Karpas-422 (cell line): ENCODE measurements at regions not wholly inside any gene's neighbourhood (a gene's known extent, or its start where the extent isn't known, plus 50 kb on each side); places are given as distances from the start of the nearest gene placed in this dataset.

Experiments used
- DNase-seq: peaks from one replicate; pipeline ENCODE4 v3.0.0-alpha.2; 2015
- H2AFZ ChIP-seq: fragments of 200-600 bp; sonication (generic); 2 replicates; pipeline ENCODE4 v1.6.1; 2014; ENCODE audit warnings: antibody characterized with exemption, low read length, mixed read lengths
- H3K27ac ChIP-seq: fragments of 200-600 bp; sonication (generic); 2 replicates; pipeline ENCODE4 v1.5.1; 2014; ENCODE audit warnings: mild to moderate bottlenecking, low read length, moderate library complexity
- H3K27me3 ChIP-seq: fragments of 200-600 bp; sonication (generic); 2 replicates; pipeline ENCODE4 v1.6.1; 2014; ENCODE audit warnings: low read length, mixed read lengths
- H3K36me3 ChIP-seq: fragments of 200-600 bp; sonication (generic); 2 replicates; pipeline ENCODE4 v1.6.1; 2014; ENCODE audit warnings: low read length, mixed read lengths; ENCODE audit not compliant: insufficient read depth
- H3K4me1 ChIP-seq: fragments of 200-600 bp; sonication (generic); 2 replicates; pipeline ENCODE4 v1.6.1; 2014; ENCODE audit warnings: mild to moderate bottlenecking, low read length, mixed read lengths
- H3K4me2 ChIP-seq: fragments of 200-600 bp; sonication (generic); 2 replicates; pipeline ENCODE4 v1.6.1; 2014; ENCODE audit warnings: low read length, low read depth, mild to moderate bottlenecking; ENCODE audit not compliant: poor library complexity, severe bottlenecking
- H3K4me3 ChIP-seq: fragments of 200-600 bp; sonication (generic); 2 replicates; pipeline ENCODE4 v1.5.1; 2014; ENCODE audit warnings: mild to moderate bottlenecking, antibody characterized with exemption, low read length, mixed read lengths
- H3K79me2 ChIP-seq: fragments of 200-600 bp; sonication (generic); 2 replicates; pipeline ENCODE4 v1.6.1; 2014; ENCODE audit warnings: mild to moderate bottlenecking, low read length, mixed read lengths
- H3K9ac ChIP-seq: fragments of 200-600 bp; sonication (generic); 2 replicates; pipeline ENCODE4 v1.6.0; 2014; ENCODE audit warnings: low read length
- H3K9me2 ChIP-seq: fragments of 200-600 bp; sonication (generic), shearing (Covaris generic); replicated peaks from 2 replicates; pipeline ENCODE4 v1.6.0; 2014; ENCODE audit warnings: mild to moderate bottlenecking, low read length, moderate library complexity; ENCODE audit not compliant: insufficient read depth
- H3K9me3 ChIP-seq: fragments of 300-700, 200-600 bp; sonication (generic); 2 replicates; pipeline ENCODE4 v1.6.1; 2014; ENCODE audit warnings: low read length, mixed read lengths
- H4K20me1 ChIP-seq: fragments of 200-600 bp; sonication (generic); 2 replicates; pipeline ENCODE4 v1.6.1; 2014; ENCODE audit warnings: mild to moderate bottlenecking, antibody characterized with exemption, low read length, low read depth; ENCODE audit not compliant: insufficient read depth

DNA sequence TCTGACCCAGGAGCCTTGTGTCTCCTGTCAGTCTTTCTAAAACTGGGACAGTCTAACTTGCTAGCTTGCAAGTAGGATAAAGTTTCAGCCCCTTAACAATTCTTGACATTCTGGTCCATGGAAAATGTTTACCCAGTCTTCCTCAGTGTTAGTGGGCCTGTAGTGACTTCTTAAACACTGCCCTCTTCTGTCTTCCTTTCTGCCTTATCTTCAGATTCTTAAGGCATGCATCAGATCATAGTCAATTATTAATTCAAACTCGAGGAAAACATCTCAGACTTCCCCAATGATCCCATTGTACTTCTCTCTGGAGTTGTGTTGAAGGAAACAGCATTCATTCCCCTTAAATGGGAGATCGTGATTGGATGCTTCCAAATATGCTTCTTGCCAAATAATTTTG, 1199.8 kb downstream of the DTWD2 start:
- Histone ChIP-seq H3K9me2 (no peaks in the 10 kb centered on the region), H3K27me3 (no peaks in the 10 kb centered on the region), H2AFZ (no peak overlapping the region), H4K20me1 (no peaks in the 10 kb centered on the region), H3K36me3 (no peaks in the 10 kb centered on the region), H3K9ac (no peak overlapping the region), H3K79me2 (no peaks in the 10 kb centered on the region), H3K27ac (no peak overlapping the region), H3K4me1 (no peaks in the 10 kb centered on the region), H3K4me3 (no peak overlapping the region), H3K4me2 (no peak overlapping the region), H3K9me3 (no peaks in the 10 kb centered on the region)
- DNase-seq, result no peak

DNA sequence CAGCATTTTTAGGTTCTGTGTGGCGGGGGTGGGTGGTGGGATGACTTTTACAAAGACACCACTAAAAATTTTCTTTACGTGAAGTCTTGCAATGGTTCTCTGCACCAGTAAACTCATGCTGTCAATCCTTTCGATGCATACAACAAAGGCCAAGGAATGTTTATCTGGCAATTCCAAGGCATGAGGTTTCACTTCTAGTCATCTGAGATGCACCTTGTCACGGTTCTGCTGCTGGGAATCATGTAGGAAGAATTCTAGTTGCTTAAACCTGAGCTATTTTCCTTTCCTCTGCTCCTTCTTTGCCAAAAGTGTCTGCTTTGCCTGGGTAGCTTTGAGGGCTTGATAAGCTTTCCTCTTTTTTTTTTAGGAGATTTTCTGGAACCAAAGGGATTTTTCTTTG, 1204.5 kb upstream of the SEMA6A start:
- H3K9ac ChIP-seq, result no peak overlapping the region
- no peaks in the 10 kb centered on the region for H3K9me2 ChIP-seq
- H2AFZ ChIP-seq, result no peak overlapping the region
- H3K9me3 ChIP-seq, result 0 out of 2 replicates have a peak, but pooled peaks cover 5% of the 10 kb centered on the region
- no peaks in the 10 kb centered on the region for H3K27me3 ChIP-seq
- H3K27ac ChIP-seq, result no peak overlapping the region
- no peak overlapping the region for H3K4me3 ChIP-seq
- H3K36me3 ChIP-seq, result no peaks in the 10 kb centered on the region
- H3K4me2 ChIP-seq, result no peak overlapping the region
- no peaks in the 10 kb centered on the region for H3K79me2 ChIP-seq
- H4K20me1 ChIP-seq, result no peaks in the 10 kb centered on the region
- no peak for DNase-seq
- no peaks in the 10 kb centered on the region for H3K4me1 ChIP-seq

DNA sequence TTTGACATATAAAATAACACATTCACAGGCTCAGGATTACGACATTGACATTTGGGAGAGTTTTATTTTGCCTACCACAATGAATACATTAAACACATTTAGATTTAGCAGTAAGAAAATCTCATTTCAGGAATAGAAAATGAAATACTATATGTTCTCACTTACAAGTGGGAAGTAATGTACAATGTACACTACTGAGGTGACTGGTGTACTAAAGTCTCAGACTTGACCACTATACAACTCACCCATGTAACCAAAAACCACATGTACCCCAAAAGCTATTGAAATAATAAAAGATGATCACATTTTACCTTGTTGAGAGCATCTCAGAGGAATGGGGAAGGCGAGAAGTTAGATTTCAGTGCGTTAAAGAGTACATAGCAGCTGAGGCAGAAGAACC, 1202.4 kb upstream of the SEMA6A start:
- Histone ChIP-seq H3K27ac (no peak overlapping the region), H3K9me2 (no peaks in the 10 kb centered on the region), H3K4me2 (no peak overlapping the region), H2AFZ (no peak overlapping the region), H3K9me3 (0 out of 2 replicates have a peak, but pooled peaks cover 3% of the 10 kb centered on the region), H3K27me3 (no peaks in the 10 kb centered on the region), H3K36me3 (no peaks in the 10 kb centered on the region), H3K4me1 (no peaks in the 10 kb centered on the region), H3K9ac (no peak overlapping the region), H3K4me3 (no peak overlapping the region), H3K79me2 (no peaks in the 10 kb centered on the region), H4K20me1 (no peaks in the 10 kb centered on the region)
- no peak for DNase-seq

DNA sequence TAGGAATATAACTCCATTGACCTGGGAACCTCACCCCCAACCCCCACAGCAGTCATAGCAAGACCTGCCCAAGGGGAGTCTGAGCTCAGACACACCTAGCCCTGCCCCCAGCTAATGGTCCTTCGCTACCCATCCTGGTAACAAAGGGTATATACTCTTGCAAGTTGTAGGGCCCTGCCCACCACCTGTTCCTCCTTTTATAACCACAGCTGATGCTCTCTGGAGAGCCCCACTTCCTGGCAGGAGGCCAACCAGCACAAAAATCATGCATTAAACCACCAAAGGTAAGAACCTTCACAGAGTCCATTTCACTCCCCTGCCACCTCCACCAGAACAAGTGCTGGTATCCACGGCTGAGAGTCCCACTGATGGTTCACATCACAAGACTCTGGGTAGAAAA, 1195.3 kb upstream of the SEMA6A start:
- Histone ChIP-seq H3K9ac (no peak overlapping the region), H3K4me3 (no peak overlapping the region), H3K27ac (no peak overlapping the region), H2AFZ (no peak overlapping the region), H3K9me3 (no peaks in the 10 kb centered on the region), H3K4me2 (no peak overlapping the region), H3K4me1 (no peaks in the 10 kb centered on the region), H3K79me2 (no peaks in the 10 kb centered on the region), H4K20me1 (no peaks in the 10 kb centered on the region), H3K9me2 (no peaks in the 10 kb centered on the region), H3K27me3 (no peaks in the 10 kb centered on the region), H3K36me3 (no peaks in the 10 kb centered on the region)
- no peak for DNase-seq

DNA sequence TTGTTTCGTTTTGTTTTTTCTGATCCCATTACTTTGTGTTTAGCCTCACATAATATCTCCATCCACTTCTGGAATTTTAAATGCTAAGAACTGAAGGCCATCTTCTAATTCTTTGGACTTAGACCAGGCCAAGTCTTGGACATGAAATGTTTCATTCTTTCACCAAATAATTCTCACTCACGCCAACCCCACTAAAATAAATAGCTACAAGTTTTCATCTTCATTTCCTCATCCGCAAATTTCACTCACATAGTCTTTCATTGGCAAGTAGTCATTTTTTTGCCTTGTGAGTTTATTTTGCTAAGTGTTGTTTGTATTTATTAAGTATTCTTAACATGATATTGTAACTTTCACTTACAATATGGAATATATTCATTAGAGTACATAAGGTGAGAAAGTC, 1188.6 kb upstream of the SEMA6A start:
- no peak overlapping the region for H3K27ac ChIP-seq
- no peak for DNase-seq
- H3K4me1 ChIP-seq, result no peaks in the 10 kb centered on the region
- H3K36me3 ChIP-seq, result no peaks in the 10 kb centered on the region
- no peak overlapping the region for H3K4me2 ChIP-seq
- no peaks in the 10 kb centered on the region for H3K27me3 ChIP-seq
- H3K9me3 ChIP-seq, result no peaks in the 10 kb centered on the region
- H3K9me2 ChIP-seq, result no peaks in the 10 kb centered on the region
- no peak overlapping the region for H3K4me3 ChIP-seq
- no peaks in the 10 kb centered on the region for H3K79me2 ChIP-seq
- no peak overlapping the region for H3K9ac ChIP-seq
- no peak overlapping the region for H2AFZ ChIP-seq
- no peaks in the 10 kb centered on the region for H4K20me1 ChIP-seq

DNA sequence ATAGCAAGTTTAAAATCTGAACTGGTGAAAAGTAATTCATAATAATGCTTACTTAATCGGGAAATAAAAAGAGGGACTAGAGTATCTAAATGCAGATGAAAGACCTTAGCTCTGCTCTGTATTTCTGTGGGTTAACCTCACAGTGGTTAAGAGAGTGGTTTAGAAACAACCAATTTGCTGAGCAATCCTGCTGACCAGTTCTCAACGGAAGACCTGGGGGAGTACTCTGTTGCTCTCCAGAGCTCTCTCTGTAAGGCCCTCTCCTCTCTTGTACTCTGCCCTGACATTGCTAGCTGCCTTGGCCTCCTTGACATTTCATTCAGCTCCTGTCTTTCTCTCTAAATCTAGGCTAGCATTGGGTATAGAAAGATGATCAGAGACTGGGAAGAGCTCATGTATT, 1186.6 kb upstream of the SEMA6A start:
- no peaks in the 10 kb centered on the region for H3K4me1 ChIP-seq
- no peaks in the 10 kb centered on the region for H3K36me3 ChIP-seq
- H3K27me3 ChIP-seq, result no peaks in the 10 kb centered on the region
- no peaks in the 10 kb centered on the region for H4K20me1 ChIP-seq
- no peak overlapping the region for H3K27ac ChIP-seq
- no peak overlapping the region for H3K9ac ChIP-seq
- H2AFZ ChIP-seq, result no peak overlapping the region
- H3K4me2 ChIP-seq, result no peak overlapping the region
- DNase-seq, result no peak
- H3K79me2 ChIP-seq, result no peaks in the 10 kb centered on the region
- no peak overlapping the region for H3K4me3 ChIP-seq
- no peaks in the 10 kb centered on the region for H3K9me3 ChIP-seq
- H3K9me2 ChIP-seq, result no peaks in the 10 kb centered on the region

DNA sequence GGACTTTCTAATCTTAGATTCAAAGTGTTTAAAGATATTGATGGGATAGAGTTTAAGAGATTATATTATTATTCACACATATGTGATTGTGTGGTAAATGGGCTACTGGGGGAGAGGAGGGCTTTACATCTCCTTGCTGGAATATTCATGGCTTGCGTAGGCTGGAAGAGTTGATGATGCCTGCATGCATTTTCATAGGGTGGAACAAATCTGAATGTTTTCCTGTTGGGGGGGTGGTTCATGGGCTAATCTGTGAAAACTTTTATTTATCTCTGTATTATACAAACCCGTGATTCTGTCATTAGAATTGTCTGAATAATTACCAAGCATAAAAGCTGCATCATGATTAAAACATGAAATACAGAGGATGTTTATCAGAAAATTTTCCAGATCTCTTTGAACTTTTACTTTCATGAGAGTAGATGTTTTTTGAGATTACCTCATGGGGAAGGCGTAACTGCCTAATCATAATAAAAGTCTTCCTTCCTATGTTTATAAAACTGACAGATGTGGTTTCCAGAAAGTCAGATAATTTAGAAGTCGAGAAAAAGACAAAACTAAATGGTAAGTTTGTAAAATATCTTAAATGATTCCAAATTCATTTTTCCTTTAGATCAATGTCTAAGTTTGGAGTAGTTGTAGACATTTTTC, 1185.4 kb upstream of the SEMA6A start:
- Histone ChIP-seq H3K9me2 (no peaks in the 10 kb centered on the region), H2AFZ (no peak overlapping the region), H3K27ac (no peak overlapping the region), H3K4me2 (no peak overlapping the region), H4K20me1 (no peaks in the 10 kb centered on the region), H3K4me1 (no peaks in the 10 kb centered on the region), H3K79me2 (no peaks in the 10 kb centered on the region), H3K27me3 (no peaks in the 10 kb centered on the region), H3K4me3 (no peak overlapping the region), H3K36me3 (no peaks in the 10 kb centered on the region), H3K9ac (no peak overlapping the region), H3K9me3 (no peaks in the 10 kb centered on the region)
- no peak for DNase-seq

DNA sequence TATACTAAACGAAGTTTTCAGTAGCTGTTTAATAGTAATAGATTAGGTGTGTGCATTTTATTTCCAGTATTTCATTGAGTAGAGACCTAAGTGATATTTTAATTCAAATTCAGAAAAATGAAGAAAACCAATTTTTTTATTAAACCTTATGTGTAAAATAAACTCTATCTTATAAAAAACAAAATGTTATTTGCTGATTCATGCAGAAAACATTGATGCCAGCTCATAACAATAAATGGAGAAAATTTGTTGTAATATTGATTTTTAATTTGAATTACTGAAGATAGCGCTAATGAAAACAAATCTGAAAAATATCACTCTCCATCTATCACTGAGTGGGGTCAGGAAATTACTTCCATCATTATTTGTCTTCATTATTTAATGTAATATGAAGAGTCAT, 1177.8 kb upstream of the SEMA6A start:
- no peaks in the 10 kb centered on the region for H3K79me2 ChIP-seq
- H4K20me1 ChIP-seq, result no peaks in the 10 kb centered on the region
- H3K27me3 ChIP-seq, result no peaks in the 10 kb centered on the region
- H3K9me2 ChIP-seq, result no peaks in the 10 kb centered on the region
- no peak overlapping the region for H3K27ac ChIP-seq
- no peaks in the 10 kb centered on the region for H3K36me3 ChIP-seq
- H3K9ac ChIP-seq, result no peak overlapping the region
- no peak overlapping the region for H2AFZ ChIP-seq
- no peaks in the 10 kb centered on the region for H3K4me1 ChIP-seq
- H3K4me3 ChIP-seq, result no peak overlapping the region
- H3K4me2 ChIP-seq, result no peak overlapping the region
- DNase-seq, result no peak
- H3K9me3 ChIP-seq, result no peaks in the 10 kb centered on the region; the same call in 1 of the 2 replicates

DNA sequence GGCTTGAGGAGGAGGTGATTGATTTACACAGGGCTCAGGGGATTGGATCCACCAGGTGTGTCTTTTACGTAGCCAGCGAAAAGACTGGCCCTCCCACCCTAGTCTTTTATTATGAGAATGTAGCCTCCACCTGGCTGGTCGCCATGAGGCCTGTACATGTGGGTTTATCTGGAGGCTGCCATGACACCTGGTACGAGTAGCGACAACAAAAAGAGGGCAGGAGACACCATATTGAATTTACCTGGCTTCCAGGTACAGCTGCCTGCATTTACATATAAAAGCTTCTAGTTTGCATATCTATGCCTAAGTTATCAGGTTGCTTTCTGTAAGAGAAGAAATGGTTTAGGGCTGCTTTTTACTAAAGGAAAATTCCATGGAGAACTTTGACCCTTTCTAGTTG, 1173.7 kb upstream of the SEMA6A start:
- Histone ChIP-seq H3K9ac (no peak overlapping the region), H3K4me2 (no peak overlapping the region), H3K36me3 (no peaks in the 10 kb centered on the region), H3K4me1 (no peaks in the 10 kb centered on the region), H3K79me2 (no peaks in the 10 kb centered on the region), H2AFZ (no peak overlapping the region), H3K9me2 (no peaks in the 10 kb centered on the region), H3K9me3 (no peaks in the 10 kb centered on the region; the same call in 1 of the 2 replicates), H3K27ac (no peak overlapping the region), H3K27me3 (no peaks in the 10 kb centered on the region), H3K4me3 (no peak overlapping the region), H4K20me1 (no peaks in the 10 kb centered on the region)
- no peak for DNase-seq
